ENCODE measurements at regions not wholly inside any gene's neighbourhood (a gene's known extent, or its start where the extent isn't known, plus 50 kb on each side); places are given as distances from the start of the nearest gene placed in this dataset.
"Not testable (repeated sequence)": the region's sequence is repeated elsewhere in the genome, so short reads cannot be mapped to it uniquely, and the experiment has no call there.

DNA sequence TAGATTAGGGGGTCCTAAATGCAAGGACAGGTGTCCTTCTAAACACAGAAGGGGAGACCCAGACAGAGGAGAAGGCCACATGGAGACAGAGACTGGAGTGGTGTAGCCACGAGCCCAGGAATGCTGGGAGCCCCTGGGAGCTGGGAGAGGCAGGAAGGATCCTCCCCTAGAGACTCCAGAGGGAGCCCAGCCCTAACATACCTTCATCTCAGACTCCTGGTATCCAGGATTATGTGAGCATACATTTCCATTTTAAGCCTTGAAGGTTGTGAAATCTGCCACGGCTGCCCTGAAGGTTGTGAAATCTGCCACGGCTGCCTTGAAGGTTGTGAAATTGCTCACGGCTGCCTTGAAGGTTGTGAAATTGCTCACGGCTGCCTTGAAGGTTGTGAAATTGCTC, 148.4 kb downstream of the ASMT start:
- H3K36me3 ChIP-seq (ENCODE audit: insufficient read depth, low read length, poor library complexity, severe bottlenecking): no peaks in the 10 kb centered on the region
- no peak overlapping the region for H3K4me3 ChIP-seq (ENCODE audit: low read depth, low read length, poor library complexity, severe bottlenecking)
- no peaks in the 10 kb centered on the region for H3K4me1 ChIP-seq (ENCODE audit: insufficient read depth, low read length, poor library complexity, severe bottlenecking)
- H3K27ac ChIP-seq (ENCODE audit: low read depth, low read length, poor library complexity, severe bottlenecking): no peak overlapping the region
- TF ChIP-seq CTCF (conservative IDR thresholded peaks at IDR 0.05; ENCODE audit: low read depth, low read length) (no peak), EZH2 (IDR thresholded peaks at IDR 0.05; ENCODE audit: borderline replicate concordance, low read depth, low read length, poor library complexity, severe bottlenecking) (no peak)
- ChIA-PET POLR2A (ENCODE audit: low non-redundant PET) (no interaction called here), CTCF (no interaction called here)
- intact Hi-C loops (cut with micrococcal nuclease; ENCODE audit: unreplicated experiment): no loop called here
- no peaks in the 10 kb centered on the region for H3K27me3 ChIP-seq (replicated peaks; ENCODE audit: insufficient read depth, low read depth, low read length, poor library complexity)
- no TSS peak for BruUV-seq (replicated peaks)
- peaks cover 1% of the 10 kb centered on the region for H3K9me3 ChIP-seq (ENCODE audit: low read depth, low read length, poor library complexity, severe bottlenecking)
- no peak for DNase-seq (ENCODE audit: low spot score)

GRCh38 chrX:1764883-1765364, 150.1 kb downstream of the ASMT start:
- H3K4me1 ChIP-seq (ENCODE audit: insufficient read depth, low read length, poor library complexity, severe bottlenecking); DNase-seq (ENCODE audit: low spot score); intact Hi-C loops (cut with micrococcal nuclease; ENCODE audit: unreplicated experiment); H3K27ac ChIP-seq (ENCODE audit: low read depth, low read length, poor library complexity, severe bottlenecking); CTCF ChIA-PET; BruUV-seq (replicated peaks); H3K9me3 ChIP-seq (ENCODE audit: low read depth, low read length, poor library complexity, severe bottlenecking); POLR2A ChIA-PET (ENCODE audit: low non-redundant PET); H3K4me3 ChIP-seq (ENCODE audit: low read depth, low read length, poor library complexity, severe bottlenecking); H3K27me3 ChIP-seq (replicated peaks; ENCODE audit: insufficient read depth, low read depth, low read length, poor library complexity); H3K36me3 ChIP-seq (ENCODE audit: insufficient read depth, low read length, poor library complexity, severe bottlenecking): not testable (repeated sequence)

DNA sequence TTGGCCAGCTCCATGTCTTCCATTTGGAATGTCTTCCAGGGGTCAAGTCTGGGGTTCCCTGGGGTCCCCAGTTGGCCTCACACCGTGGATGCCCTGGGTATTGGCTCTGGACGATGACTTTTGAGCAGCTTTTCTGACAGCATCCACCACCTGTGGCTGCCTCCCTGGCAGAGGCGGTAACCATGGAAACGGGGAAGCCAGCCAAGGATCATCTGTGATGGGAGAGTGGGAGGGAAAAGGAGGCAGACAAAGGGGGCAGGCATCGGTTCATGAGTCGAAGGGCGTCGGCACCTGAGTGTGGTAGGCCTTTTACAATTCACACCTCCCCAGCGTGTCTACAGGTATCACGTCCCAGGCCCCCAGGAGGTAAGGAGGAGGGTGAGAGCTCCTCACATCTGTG, 152.2 kb downstream of the ASMT start:
- H3K4me1 ChIP-seq (ENCODE audit: insufficient read depth, low read length, poor library complexity, severe bottlenecking): no peaks in the 10 kb centered on the region
- intact Hi-C loops (cut with micrococcal nuclease; ENCODE audit: unreplicated experiment): no loop called here
- H3K27ac ChIP-seq (ENCODE audit: low read depth, low read length, poor library complexity, severe bottlenecking): no peak overlapping the region
- no TSS peak for BruUV-seq (replicated peaks)
- ChIA-PET CTCF (no interaction called here), POLR2A (ENCODE audit: low non-redundant PET) (no interaction called here)
- no peaks in the 10 kb centered on the region for H3K27me3 ChIP-seq (replicated peaks; ENCODE audit: insufficient read depth, low read depth, low read length, poor library complexity)
- no peak overlapping the region for H3K4me3 ChIP-seq (ENCODE audit: low read depth, low read length, poor library complexity, severe bottlenecking)
- no peaks in the 10 kb centered on the region for H3K36me3 ChIP-seq (ENCODE audit: insufficient read depth, low read length, poor library complexity, severe bottlenecking)
- no peaks in the 10 kb centered on the region for H3K9me3 ChIP-seq (ENCODE audit: low read depth, low read length, poor library complexity, severe bottlenecking)
- no peak for DNase-seq (ENCODE audit: low spot score)
- TF ChIP-seq EZH2 (IDR thresholded peaks at IDR 0.05; ENCODE audit: borderline replicate concordance, low read depth, low read length, poor library complexity, severe bottlenecking) (no peak), CTCF (conservative IDR thresholded peaks at IDR 0.05; ENCODE audit: low read depth, low read length) (no peak)

DNA sequence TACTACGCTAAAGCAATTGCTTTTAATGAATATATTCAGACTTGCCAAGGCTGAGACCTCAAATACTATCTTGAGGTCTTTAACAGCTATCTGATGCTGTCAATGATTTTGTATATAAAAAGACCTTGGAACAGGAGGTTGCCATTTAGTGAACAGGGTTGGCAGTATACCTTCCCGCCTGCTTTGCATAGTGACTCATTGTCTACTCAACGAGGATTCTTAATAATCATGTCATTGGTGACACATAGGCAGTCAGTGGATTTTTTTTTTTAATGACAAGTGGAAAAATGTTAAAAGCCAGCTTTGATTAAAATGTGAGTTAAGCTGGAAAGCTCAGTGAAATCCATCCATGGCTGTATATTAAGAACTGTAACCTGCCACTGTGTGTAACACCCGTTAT, 164.0 kb downstream of the ASMT start:
- Histone ChIP-seq H3K27ac (ENCODE audit: low read depth, low read length, poor library complexity, severe bottlenecking) (no peak overlapping the region), H3K27me3 (replicated peaks; ENCODE audit: insufficient read depth, low read depth, low read length, poor library complexity) (peaks cover 11% of the 10 kb centered on the region), H3K4me3 (ENCODE audit: low read depth, low read length, poor library complexity, severe bottlenecking) (no peak overlapping the region), H3K36me3 (ENCODE audit: insufficient read depth, low read length, poor library complexity, severe bottlenecking) (no peaks in the 10 kb centered on the region), H3K4me1 (ENCODE audit: insufficient read depth, low read length, poor library complexity, severe bottlenecking) (no peaks in the 10 kb centered on the region), H3K9me3 (ENCODE audit: low read depth, low read length, poor library complexity, severe bottlenecking) (no peaks in the 10 kb centered on the region)
- BruUV-seq (replicated peaks): no TSS peak
- no peak for TF ChIP-seq EZH2 (IDR thresholded peaks at IDR 0.05; ENCODE audit: borderline replicate concordance, low read depth, low read length, poor library complexity, severe bottlenecking)
- no peak for TF ChIP-seq CTCF (conservative IDR thresholded peaks at IDR 0.05; ENCODE audit: low read depth, low read length)
- ChIA-PET POLR2A (ENCODE audit: low non-redundant PET) (no interaction called here), CTCF (no interaction called here)
- DNase-seq (ENCODE audit: low spot score): no peak
- intact Hi-C loops (cut with micrococcal nuclease; ENCODE audit: unreplicated experiment): no loop called here
